Endothelial cell of umbilical vein (primary cell): ENCODE measurements at regions not wholly inside any gene's neighbourhood (a gene's known extent, or its start where the extent isn't known, plus 50 kb on each side); places are given as distances from the start of the nearest gene placed in this dataset.

Experiments used
- BruUV-seq: library from RNA; stranded (reverse); fragments of 400-500 nt; replicated peaks from 2 replicates; lab custom pipeline; 2021; lab: Mats Ljungman, UMichigan
- CTCF ChIA-PET: fragments of 300-600, 350-600 bp; sonication (Branson Sonifier 250); formaldehyde crosslinking; loops from one replicate; lab custom pipeline; 2021; ENCODE audit warnings: antibody characterized with exemption, inconsistent platforms; lab: Charles Lee
- POLR2A ChIA-PET: fragments of 300-600, 350-600 bp; sonication (Branson Sonifier 250); formaldehyde crosslinking; loops from one replicate; lab custom pipeline; 2021; ENCODE audit warnings: antibody characterized with exemption, inconsistent platforms; lab: Charles Lee
- DNase-seq: peaks from one replicate; pipeline ENCODE4 v3.0.0-alpha.2; 2011; ENCODE audit warnings: low read depth, low spot score
- FAIRE-seq: peaks from 2 replicates; lab custom pipeline; 2011; peaks lifted over from hg19 to GRCh38; lab: Jason Lieb, UNC
- H2AFZ ChIP-seq: 2 replicates; pipeline ENCODE4 v1.6.0; 2012; ENCODE audit warnings: low read depth, low read length, control low read depth, inconsistent platforms
- H3K27ac ChIP-seq: 2 replicates; pipeline ENCODE4 v1.5.1; 2011; ENCODE audit warnings: low read depth, mild to moderate bottlenecking, control low read depth, low read length, moderate library complexity; ENCODE audit not compliant: insufficient read depth
- H3K27me3 ChIP-seq, 2 experiments: 2 replicates each; pipeline versions ENCODE4 v1.6.0 to v1.6.1; 2011; ENCODE audit warnings: low read length in 2 of 2, mixed read lengths in 1 of 2; ENCODE audit not compliant: control insufficient read depth in 2 of 2, insufficient read depth in 2 of 2
- H3K36me3 ChIP-seq, 2 experiments: 2 replicates in 1 of 2; 3 replicates in 1 of 2; pipeline ENCODE4 v1.5.1; 2011; ENCODE audit warnings: low read length in 2 of 2, mild to moderate bottlenecking in 1 of 2, moderate library complexity in 1 of 2; ENCODE audit not compliant: control insufficient read depth in 2 of 2, insufficient read depth in 2 of 2; ENCODE audit errors: extremely low read depth in 1 of 2
- H3K4me1 ChIP-seq: 3 replicates; pipeline ENCODE4 v1.5.1; 2011; ENCODE audit warnings: mild to moderate bottlenecking, low read length; ENCODE audit not compliant: control insufficient read depth, insufficient read depth; ENCODE audit errors: extremely low read depth
- H3K4me2 ChIP-seq: 2 replicates; pipeline ENCODE4 v1.6.1; 2011; ENCODE audit warnings: low read length, control low read depth, mixed read lengths; ENCODE audit not compliant: insufficient read depth
- H3K4me3 ChIP-seq, 3 experiments: fragments of 200-600 bp in 1 of 3; sonication (generic), shearing (Covaris generic) in 1 of 3; replicated peaks in 1 of 3; 2 replicates each; pipeline ENCODE4 v1.5.1; 2011 to 2016; ENCODE audit warnings: control low read depth in 3 of 3, low read length in 3 of 3, mild to moderate bottlenecking in 2 of 3, inconsistent platforms in 1 of 3, low read depth in 1 of 3, moderate library complexity in 1 of 3; ENCODE audit not compliant: insufficient read depth in 1 of 3
- H3K79me2 ChIP-seq: 2 replicates; pipeline ENCODE4 v1.6.0; 2012; ENCODE audit warnings: low read length, inconsistent platforms; ENCODE audit not compliant: control insufficient read depth, insufficient read depth
- H3K9ac ChIP-seq: replicated peaks from 2 replicates; pipeline ENCODE3; 2011; ENCODE audit warnings: low read length, control low read depth; ENCODE audit not compliant: insufficient read depth; ENCODE audit errors: extremely low read depth
- H3K9me1 ChIP-seq: replicated peaks from 3 replicates; pipeline ENCODE4 v1.6.0; 2011; ENCODE audit warnings: mild to moderate bottlenecking, low read length; ENCODE audit not compliant: control insufficient read depth, insufficient read depth; ENCODE audit errors: extremely low read depth
- H3K9me3 ChIP-seq: replicated peaks from 2 replicates; pipeline ENCODE4 v1.5.1; 2012; ENCODE audit warnings: low read length, inconsistent platforms; ENCODE audit not compliant: control insufficient read depth, insufficient read depth
- H4K20me1 ChIP-seq: replicated peaks from 2 replicates; pipeline ENCODE3; 2011; ENCODE audit warnings: mild to moderate bottlenecking, low read length; ENCODE audit not compliant: control insufficient read depth, insufficient read depth; ENCODE audit errors: extremely low read depth
- EZH2 ChIP-seq: IDR thresholded peaks from 2 replicates; pipeline ENCODE4 v1.6.1; 2012; ENCODE audit warnings: borderline replicate concordance, low read depth, mild to moderate bottlenecking, moderate library complexity, low read length, inconsistent platforms; ENCODE audit not compliant: severe bottlenecking
- GATA2 ChIP-seq: IDR thresholded peaks from 2 replicates; pipeline ENCODE4 v1.7.0; 2011; ENCODE audit warnings: low read depth, mild to moderate bottlenecking, moderate library complexity, mixed read lengths, low read length; ENCODE audit not compliant: insufficient read length, insufficient read depth
- JUN ChIP-seq: IDR thresholded peaks from 2 replicates; pipeline ENCODE4 v1.6.1; 2011; ENCODE audit warnings: borderline replicate concordance, low read depth; ENCODE audit not compliant: insufficient read length, insufficient read depth
- MAX ChIP-seq: IDR thresholded peaks from 2 replicates; pipeline ENCODE4 v1.6.1; 2011; ENCODE audit not compliant: insufficient read depth, insufficient read length
- POLR2AphosphoS5 ChIP-seq: IDR thresholded peaks from 2 replicates; pipeline ENCODE4 v1.6.1; 2012; ENCODE audit warnings: low read depth, mild to moderate bottlenecking, control low read depth, low read length, moderate library complexity; ENCODE audit not compliant: insufficient read depth
- dilution Hi-C: fragments of 300-500 bp; cut with MboI; formaldehyde crosslinking; loops from one replicate; pipeline ENCODE4 v1.15.0; 2019; ENCODE audit warnings: low sequenced_read_pairs; ENCODE audit not compliant: extremely low pct_ligation_motif_present
- intact Hi-C: fragments of 100-400 bp; cut with micrococcal nuclease; formaldehyde crosslinking; loops from one replicate; pipeline ENCODE4 v1.10.0; 2022
- TF ChIP-seq, protein P1 (sequence below), 2 donors: IDR thresholded peaks; 1 replicate in 1 of 2; 2 replicates in 1 of 2; pipeline ENCODE4 v1.5.1; 2011; ENCODE audit warnings: low read length in 2 of 2, mild to moderate bottlenecking in 2 of 2, moderate library complexity in 2 of 2, control low read depth in 1 of 2, inconsistent platforms in 1 of 2, low read depth in 1 of 2; ENCODE audit not compliant: insufficient read depth in 1 of 2; ENCODE audit errors: extremely low read depth in 1 of 2

DNA sequence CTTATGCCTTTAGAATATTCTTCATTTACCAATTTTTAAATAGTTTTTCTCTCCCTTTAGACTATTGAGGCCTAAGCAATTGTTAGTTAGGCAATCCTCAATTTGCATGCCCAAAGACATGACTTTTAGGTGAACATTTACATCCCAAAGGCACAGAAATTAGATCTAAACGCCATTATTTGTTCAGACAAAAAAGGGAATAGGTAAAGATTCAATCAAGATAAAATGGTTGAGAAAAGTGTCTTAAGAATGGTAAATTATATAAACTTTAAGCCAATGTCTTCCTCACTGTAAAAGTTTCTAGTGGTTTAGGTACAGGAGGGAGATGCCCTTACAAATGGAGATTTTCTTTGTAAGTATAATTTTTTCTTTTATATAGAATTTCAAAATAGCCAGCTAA, 50.2 kb upstream of the MME start:
- H3K9ac ChIP-seq = no peak overlapping the region
- ChIA-PET CTCF (interaction anchor here (0.7 to 1.7 kb wide), 3 partner anchors 17 to 35 kb away, joined by 3 to 4 read pairs (median 3); no protein-coding TSS in a partner anchor), POLR2A (no interaction called here)
- no peaks in the 10 kb centered on the region for H3K27me3 ChIP-seq
- TF ChIP-seq EZH2 (no peak), POLR2AphosphoS5 (no peak), JUN (no peak), GATA2 (no peak), MAX (no peak)
- TF ChIP-seq, protein P1, sequence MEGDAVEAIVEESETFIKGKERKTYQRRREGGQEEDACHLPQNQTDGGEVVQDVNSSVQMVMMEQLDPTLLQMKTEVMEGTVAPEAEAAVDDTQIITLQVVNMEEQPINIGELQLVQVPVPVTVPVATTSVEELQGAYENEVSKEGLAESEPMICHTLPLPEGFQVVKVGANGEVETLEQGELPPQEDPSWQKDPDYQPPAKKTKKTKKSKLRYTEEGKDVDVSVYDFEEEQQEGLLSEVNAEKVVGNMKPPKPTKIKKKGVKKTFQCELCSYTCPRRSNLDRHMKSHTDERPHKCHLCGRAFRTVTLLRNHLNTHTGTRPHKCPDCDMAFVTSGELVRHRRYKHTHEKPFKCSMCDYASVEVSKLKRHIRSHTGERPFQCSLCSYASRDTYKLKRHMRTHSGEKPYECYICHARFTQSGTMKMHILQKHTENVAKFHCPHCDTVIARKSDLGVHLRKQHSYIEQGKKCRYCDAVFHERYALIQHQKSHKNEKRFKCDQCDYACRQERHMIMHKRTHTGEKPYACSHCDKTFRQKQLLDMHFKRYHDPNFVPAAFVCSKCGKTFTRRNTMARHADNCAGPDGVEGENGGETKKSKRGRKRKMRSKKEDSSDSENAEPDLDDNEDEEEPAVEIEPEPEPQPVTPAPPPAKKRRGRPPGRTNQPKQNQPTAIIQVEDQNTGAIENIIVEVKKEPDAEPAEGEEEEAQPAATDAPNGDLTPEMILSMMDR (IDR thresholded peaks at IDR 0.05; ENCODE audit: extremely low read depth in 1 of 2, insufficient read depth in 1 of 2, low read depth in 1 of 2, low read length in 2 of 2) = no peak
- H3K9me1 ChIP-seq = no peaks in the 10 kb centered on the region
- DNase-seq (no peak), FAIRE-seq (no peak)
- H3K36me3 ChIP-seq = no peaks in the 10 kb centered on the region
- no peak overlapping the region for H3K4me3 ChIP-seq
- H3K79me2 ChIP-seq = no peaks in the 10 kb centered on the region
- H4K20me1 ChIP-seq = no peaks in the 10 kb centered on the region
- peaks cover 10% of the 10 kb centered on the region for H3K4me1 ChIP-seq
- H3K4me2 ChIP-seq = no peak overlapping the region
- no peak overlapping the region for H2AFZ ChIP-seq
- BruUV-seq = no TSS peak
- dilution Hi-C loops (no loop called here), intact Hi-C loops (no loop called here)
- H3K9me3 ChIP-seq = no peaks in the 10 kb centered on the region
- no peak overlapping the region for H3K27ac ChIP-seq
